PC-9 (cell line): ENCODE measurements at regions not wholly inside any gene's neighbourhood (a gene's known extent, or its start where the extent isn't known, plus 50 kb on each side); places are given as distances from the start of the nearest gene placed in this dataset.

Experiments used
- BruUV-seq: library from RNA; stranded (reverse); fragments of 400-500 nt; replicated peaks from 2 replicates; lab custom pipeline; 2021; lab: Mats Ljungman, UMichigan
- CTCF ChIA-PET: fragments of 300-600 bp; sonication (Branson Sonifier 250); formaldehyde crosslinking; loops from one replicate; lab custom pipeline; 2022; ENCODE audit warnings: antibody characterized with exemption; lab: Charles Lee
- POLR2A ChIA-PET: fragments of 300-600 bp; sonication (Branson Sonifier 250); formaldehyde crosslinking; loops from one replicate; lab custom pipeline; 2022; ENCODE audit warnings: antibody characterized with exemption; ENCODE audit not compliant: unreplicated experiment; lab: Charles Lee
- DNase-seq, 2 experiments: peaks; one replicate each; pipeline versions ENCODE4 v3.0.0 to v3.0.0-alpha.2; 2015 to 2022; ENCODE audit warnings: mixed read lengths in 1 of 2
- H2AFZ ChIP-seq: fragments of 200-600 bp; sonication (generic); 2 replicates; pipeline ENCODE4 v1.8.1; 2017; ENCODE audit warnings: antibody characterized with exemption
- H3F3A ChIP-seq: fragments of 200-600 bp; sonication (generic); 2 replicates; pipeline ENCODE4 v1.8.1; 2017; ENCODE audit warnings: antibody characterized with exemption, mild to moderate bottlenecking, low read depth; ENCODE audit not compliant: insufficient read depth
- H3K27ac ChIP-seq: fragments of 200-600 bp; sonication (generic); 2 replicates; pipeline ENCODE4 v1.6.1; 2016; ENCODE audit warnings: mixed run types
- H3K27me3 ChIP-seq: fragments of 200-600 bp; sonication (generic); 2 replicates; pipeline ENCODE4 v1.6.1; 2016; ENCODE audit warnings: low read depth, mixed run types; ENCODE audit not compliant: insufficient read depth
- H3K36me3 ChIP-seq: fragments of 200-600 bp; sonication (generic); 2 replicates; pipeline ENCODE4 v1.6.1; 2016; ENCODE audit warnings: low read depth, mixed run types
- H3K4me1 ChIP-seq: fragments of 200-600 bp; sonication (generic); replicated peaks from 2 replicates; pipeline ENCODE4 v1.6.1; 2016; ENCODE audit warnings: mixed run types; ENCODE audit not compliant: insufficient read depth
- H3K4me2 ChIP-seq: fragments of 200-600 bp; sonication (generic); 2 replicates; pipeline ENCODE4 v1.6.1; 2017; ENCODE audit warnings: mixed run types
- H3K4me3 ChIP-seq: fragments of 200-600 bp; sonication (generic); 2 replicates; pipeline ENCODE4 v1.6.1; 2016; ENCODE audit warnings: mixed run types
- H3K79me2 ChIP-seq: fragments of 200-600 bp; sonication (generic); 2 replicates; pipeline ENCODE4 v1.6.1; 2017; ENCODE audit warnings: low read depth, mixed run types
- H3K9me2 ChIP-seq: fragments of 200-600 bp; sonication (generic); 2 replicates; pipeline ENCODE4 v1.8.1; 2017; ENCODE audit warnings: mild to moderate bottlenecking; ENCODE audit not compliant: insufficient read depth
- H3K9me3 ChIP-seq: fragments of 200-600 bp; sonication (generic); 2 replicates; pipeline ENCODE4 v1.8.1; 2016; ENCODE audit warnings: low read depth; ENCODE audit not compliant: insufficient read depth
- H4K20me1 ChIP-seq: fragments of 200-600 bp; sonication (generic); 2 replicates; pipeline ENCODE4 v1.8.1; 2017; ENCODE audit not compliant: insufficient read depth
- CTCF ChIP-seq: fragments of 200-600 bp; sonication (generic); conservative IDR thresholded peaks from 2 replicates; pipeline ENCODE4 v1.6.1; 2017; ENCODE audit warnings: mixed run types, antibody characterized with exemption, mild to moderate bottlenecking, moderate library complexity
- EZH2 ChIP-seq: fragments of 200-600 bp; sonication (generic); IDR thresholded peaks from 2 replicates; pipeline ENCODE4 v1.8.0; 2017; ENCODE audit warnings: antibody characterized with exemption, low read depth
- intact Hi-C: fragments of 100-400 bp; cut with micrococcal nuclease; formaldehyde crosslinking; loops from one replicate; pipeline ENCODE4 v1.10.0; 2022; ENCODE audit not compliant: unreplicated experiment

DNA sequence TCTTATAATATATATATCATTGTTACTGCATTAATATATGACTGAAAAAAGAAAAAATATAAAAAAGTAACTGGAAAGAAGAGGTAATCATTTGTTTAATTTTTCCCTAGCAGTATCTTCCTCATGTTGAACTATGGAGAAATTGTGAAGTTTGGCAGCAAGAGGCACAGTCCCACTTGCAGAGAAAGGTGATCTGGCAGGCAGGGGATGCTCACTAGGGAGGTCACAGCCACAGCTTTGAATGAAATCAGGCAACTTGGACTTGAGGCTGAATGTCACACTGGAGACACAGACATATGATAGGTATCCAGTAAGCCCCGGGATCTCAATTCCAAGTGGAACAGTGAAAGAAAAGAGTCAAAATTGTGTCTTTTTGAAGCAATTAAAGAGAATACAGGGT lies 149.9 kb upstream of the RORA start:
- no TSS peak for BruUV-seq
- CTCF ChIA-PET = no interaction called here
- no peaks in the 10 kb centered on the region for H3K9me2 ChIP-seq
- intact Hi-C loops = no loop called here
- no peak overlapping the region for H2AFZ ChIP-seq
- POLR2A ChIA-PET = no interaction called here
- H3K4me1 ChIP-seq = no peaks in the 10 kb centered on the region
- H4K20me1 ChIP-seq = no peaks in the 10 kb centered on the region
- H3K27ac ChIP-seq = no peak overlapping the region
- peaks cover 18% of the 10 kb centered on the region for H3K27me3 ChIP-seq
- no peak for DNase-seq
- H3K4me3 ChIP-seq = no peak overlapping the region
- no peaks in the 10 kb centered on the region for H3K36me3 ChIP-seq
- no peak for TF ChIP-seq EZH2
- H3F3A ChIP-seq = no peaks in the 10 kb centered on the region
- no peaks in the 10 kb centered on the region for H3K9me3 ChIP-seq
- H3K4me2 ChIP-seq = no peak overlapping the region
- H3K79me2 ChIP-seq = no peaks in the 10 kb centered on the region

DNA sequence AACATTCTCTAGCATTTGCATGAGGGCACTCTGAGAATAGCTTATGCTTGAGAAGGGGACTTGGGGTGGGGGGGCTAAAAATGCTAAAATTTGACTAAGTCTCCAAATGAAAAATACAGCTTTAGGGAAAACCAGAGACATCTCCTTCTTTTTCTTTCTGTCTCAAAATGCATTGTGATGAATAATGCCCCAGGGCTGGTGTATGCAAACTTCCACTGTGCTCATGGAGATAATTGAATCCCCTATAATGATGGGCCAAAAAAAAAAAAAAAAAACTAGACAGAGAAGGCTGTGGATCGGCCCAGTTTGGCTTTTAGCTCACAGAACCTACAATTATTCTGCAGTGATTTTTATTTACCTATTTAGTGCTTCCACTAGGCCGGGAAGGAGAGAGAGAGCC lies 147.9 kb upstream of the RORA start:
- CTCF ChIA-PET = no interaction called here
- Histone ChIP-seq H3K36me3 (no peaks in the 10 kb centered on the region), H3K4me3 (no peak overlapping the region), H3K9me2 (no peaks in the 10 kb centered on the region), H3K27me3 (peaks cover 18% of the 10 kb centered on the region), H2AFZ (no peak overlapping the region), H3K79me2 (no peaks in the 10 kb centered on the region), H3K4me1 (no peaks in the 10 kb centered on the region), H3F3A (no peaks in the 10 kb centered on the region), H3K9me3 (no peaks in the 10 kb centered on the region), H4K20me1 (no peaks in the 10 kb centered on the region), H3K27ac (no peak overlapping the region), H3K4me2 (no peak overlapping the region)
- POLR2A ChIA-PET = no interaction called here
- no TSS peak for BruUV-seq
- intact Hi-C loops = no loop called here
- TF ChIP-seq CTCF (no peak), EZH2 (no peak)
- DNase-seq = no peak

DNA sequence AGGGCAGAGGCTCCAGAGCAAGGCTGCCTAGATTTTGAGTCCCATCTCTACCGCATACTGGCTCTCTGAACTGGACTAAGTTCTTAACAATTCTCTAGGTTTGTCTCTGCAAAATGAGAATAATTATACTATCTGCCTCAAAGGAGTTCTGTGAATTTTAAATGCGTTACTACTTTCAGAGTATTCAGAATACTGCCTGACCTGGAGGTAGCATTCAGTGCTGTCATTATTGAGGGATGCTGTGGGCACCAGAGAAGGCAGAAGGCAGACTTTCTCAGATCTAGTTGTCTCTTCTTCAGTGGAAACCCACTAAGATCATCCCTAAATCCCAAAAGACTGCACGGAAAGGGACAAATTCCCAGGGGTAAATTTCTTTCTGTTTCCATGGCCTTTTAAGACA lies 147.4 kb upstream of the RORA start:
- Histone ChIP-seq H3K27ac (no peak overlapping the region), H3K9me3 (no peaks in the 10 kb centered on the region), H3K4me3 (no peak overlapping the region), H3F3A (no peaks in the 10 kb centered on the region), H3K36me3 (no peaks in the 10 kb centered on the region), H4K20me1 (no peaks in the 10 kb centered on the region), H3K79me2 (no peaks in the 10 kb centered on the region), H3K4me1 (no peaks in the 10 kb centered on the region), H2AFZ (no peak overlapping the region), H3K4me2 (no peak overlapping the region), H3K9me2 (no peaks in the 10 kb centered on the region), H3K27me3 (peaks cover 18% of the 10 kb centered on the region)
- POLR2A ChIA-PET = no interaction called here
- CTCF ChIA-PET = no interaction called here
- no peak for DNase-seq
- intact Hi-C loops = no loop called here
- no peak for TF ChIP-seq EZH2
- no peak for TF ChIP-seq CTCF
- no TSS peak for BruUV-seq

GRCh38 chr15:61374848-61375247 lies 145.7 kb upstream of the RORA start:
- Histone ChIP-seq H3K9me2 (no peaks in the 10 kb centered on the region), H2AFZ (no peak overlapping the region), H3K27me3 (peaks cover 19% of the 10 kb centered on the region), H4K20me1 (no peaks in the 10 kb centered on the region), H3F3A (no peaks in the 10 kb centered on the region), H3K4me1 (no peaks in the 10 kb centered on the region), H3K4me2 (no peak overlapping the region), H3K27ac (no peak overlapping the region), H3K9me3 (no peaks in the 10 kb centered on the region), H3K4me3 (no peak overlapping the region), H3K36me3 (no peaks in the 10 kb centered on the region), H3K79me2 (no peaks in the 10 kb centered on the region)
- TF ChIP-seq CTCF = no peak
- no peak for TF ChIP-seq EZH2
- ChIA-PET POLR2A (no interaction called here), CTCF (no interaction called here)
- no peak for DNase-seq
- no TSS peak for BruUV-seq
- intact Hi-C loops = no loop called here
